ENCODE measurements at regions not wholly inside any gene's neighbourhood (a gene's known extent, or its start where the extent isn't known, plus 50 kb on each side); places are given as distances from the start of the nearest gene placed in this dataset.

DNA sequence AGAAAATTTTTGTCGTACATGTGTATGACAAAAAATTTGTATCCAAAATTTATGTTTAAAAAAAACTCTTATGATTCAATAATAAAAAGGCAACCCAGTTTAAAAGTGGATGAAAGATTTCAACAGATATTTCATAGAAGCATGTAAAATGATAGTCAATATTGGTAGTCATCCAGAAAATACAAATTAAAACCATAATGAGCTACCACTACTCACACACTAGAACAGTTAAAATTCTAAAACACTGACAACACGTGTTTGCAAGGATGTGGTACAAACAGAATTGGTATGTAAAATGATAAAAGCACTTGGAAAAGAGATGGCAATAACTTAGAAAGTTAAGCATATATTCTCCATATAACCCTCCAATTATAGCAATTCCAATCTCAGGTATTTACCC, 303.0 kb upstream of the NR2F2 start:
- DNase-seq (ENCODE audit: low read depth), result no peak

DNA sequence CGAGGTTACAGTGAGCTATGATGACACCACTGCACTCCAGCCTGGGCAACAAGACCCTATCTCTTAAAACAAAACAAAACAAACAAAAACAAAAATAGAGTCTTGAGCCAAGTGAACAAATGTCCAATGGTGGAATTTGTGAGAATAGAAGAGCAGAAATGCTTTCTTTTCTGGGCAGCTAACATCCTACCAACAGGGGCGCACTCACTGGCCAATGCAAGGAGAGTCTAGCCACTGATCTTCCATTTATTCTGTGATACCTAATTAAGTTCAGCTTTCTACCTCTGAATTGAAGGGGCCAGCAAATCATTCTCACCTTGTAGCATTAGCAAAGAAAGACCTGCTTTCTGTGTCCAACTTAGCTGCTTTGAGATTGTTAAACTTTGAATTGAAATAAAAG, 301.9 kb upstream of the NR2F2 start:
- no peak for DNase-seq (ENCODE audit: low read depth)

DNA sequence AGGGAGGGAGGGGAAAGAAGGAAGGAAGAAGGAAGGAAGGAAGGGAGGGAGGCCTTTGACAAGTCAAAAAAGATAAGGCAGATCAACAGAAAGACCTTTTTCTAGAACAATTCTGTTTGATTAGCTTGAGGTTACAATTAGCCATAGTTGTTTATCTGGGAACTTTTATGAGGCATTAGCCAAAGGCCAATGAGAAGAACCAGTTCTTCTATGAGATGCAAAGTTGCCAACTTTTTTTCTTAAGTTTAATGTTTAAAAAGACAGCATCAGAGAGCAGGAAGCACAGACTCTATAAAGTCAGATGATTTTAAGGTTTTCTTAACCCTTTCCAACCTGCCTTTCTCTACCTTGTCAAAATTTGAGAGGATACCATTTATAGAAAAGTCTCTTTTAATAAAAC, 301.3 kb upstream of the NR2F2 start:
- DNase-seq (ENCODE audit: low read depth), result no peak

DNA sequence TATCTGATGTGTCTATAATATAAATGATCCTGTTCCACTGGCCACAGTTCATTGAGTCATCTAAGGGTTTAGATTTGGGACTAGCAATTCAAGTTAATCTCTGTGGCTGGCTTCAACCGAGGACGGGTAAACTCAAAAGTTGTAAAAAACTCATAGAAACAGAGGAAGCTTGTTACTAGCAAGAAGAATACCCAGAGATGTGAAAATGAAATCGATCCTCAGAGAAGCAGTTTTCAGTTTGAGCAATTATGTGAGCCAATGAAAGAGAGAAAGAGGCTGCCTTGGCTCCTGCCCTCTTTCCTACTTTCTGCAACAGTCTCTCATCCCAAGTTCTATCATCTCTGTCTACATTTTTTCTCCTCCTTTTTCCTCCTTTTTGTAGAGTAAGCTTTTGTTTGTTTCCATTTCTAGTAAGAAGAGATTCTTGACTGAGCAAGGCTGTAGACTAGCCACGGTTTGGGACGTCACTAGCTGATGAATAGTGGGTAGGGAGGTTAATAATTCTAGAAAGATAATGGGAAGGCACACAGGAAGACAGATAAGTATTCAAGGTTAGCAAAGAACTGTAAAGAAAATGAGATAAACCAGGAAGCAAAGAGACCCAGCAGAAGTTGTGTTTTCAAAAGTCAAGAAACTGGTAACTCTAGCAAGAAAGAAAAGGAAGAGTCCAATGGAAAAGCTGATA, 298.9 kb upstream of the NR2F2 start:
- DNase-seq (ENCODE audit: low read depth), result no peak

DNA sequence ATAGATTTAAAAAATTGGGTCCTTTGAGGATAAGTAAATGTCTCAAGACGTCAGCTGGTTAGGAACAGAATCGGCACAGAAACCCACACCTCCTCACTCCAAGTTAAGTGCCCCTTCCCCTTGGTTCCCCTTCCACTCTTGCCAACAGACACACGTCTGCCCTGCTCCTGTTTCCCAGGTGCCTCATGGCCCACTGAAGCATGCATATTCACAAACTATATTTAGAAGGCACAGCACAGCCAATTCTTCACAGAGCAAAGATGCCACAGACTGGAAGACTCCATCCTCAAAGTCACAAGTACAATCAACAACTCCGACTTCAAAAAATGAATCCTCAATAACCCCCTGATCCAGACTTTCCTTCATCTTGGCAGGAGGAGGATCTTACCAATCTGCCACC, 295.4 kb upstream of the NR2F2 start:
- DNase-seq (ENCODE audit: low read depth), result no peak

DNA sequence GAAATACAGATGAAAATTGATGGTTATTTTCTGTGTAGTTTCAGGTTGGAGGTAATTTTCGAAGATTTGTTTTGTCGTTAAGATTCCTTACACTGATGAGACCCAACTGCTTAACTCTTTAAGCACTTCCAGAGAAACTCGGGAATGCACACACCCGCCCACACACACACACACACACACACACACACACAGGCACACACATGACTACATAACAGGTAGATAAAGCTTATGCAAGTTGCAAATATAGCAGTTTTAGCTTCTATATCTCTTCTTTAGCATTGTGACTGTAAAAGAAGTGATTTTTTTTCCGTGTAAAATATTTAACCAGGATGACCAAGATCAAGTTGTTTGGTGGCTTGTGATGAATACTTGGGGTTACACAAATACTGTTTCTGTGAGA, 294.9 kb upstream of the NR2F2 start:
- no peak for DNase-seq (ENCODE audit: low read depth)

DNA sequence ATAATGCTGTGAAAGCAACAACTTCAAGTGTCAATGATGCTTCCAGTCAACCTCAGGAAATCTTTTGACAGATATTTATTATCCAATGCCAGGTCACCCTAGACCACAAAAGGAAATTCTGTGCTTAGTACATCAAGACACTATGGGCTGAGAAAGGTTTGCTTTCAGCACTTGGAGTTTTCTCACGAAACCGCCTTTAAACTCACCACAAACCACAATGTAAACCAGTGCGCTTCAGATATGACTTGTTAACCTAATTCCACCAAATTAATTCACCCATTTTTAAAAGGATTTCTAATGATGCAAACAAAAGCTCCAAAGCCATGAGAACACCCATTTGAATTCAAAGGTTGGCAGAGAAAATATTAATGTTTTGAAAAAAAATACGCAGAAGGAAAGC, 292.9 kb upstream of the NR2F2 start:
- DNase-seq (ENCODE audit: low read depth), result no peak

DNA sequence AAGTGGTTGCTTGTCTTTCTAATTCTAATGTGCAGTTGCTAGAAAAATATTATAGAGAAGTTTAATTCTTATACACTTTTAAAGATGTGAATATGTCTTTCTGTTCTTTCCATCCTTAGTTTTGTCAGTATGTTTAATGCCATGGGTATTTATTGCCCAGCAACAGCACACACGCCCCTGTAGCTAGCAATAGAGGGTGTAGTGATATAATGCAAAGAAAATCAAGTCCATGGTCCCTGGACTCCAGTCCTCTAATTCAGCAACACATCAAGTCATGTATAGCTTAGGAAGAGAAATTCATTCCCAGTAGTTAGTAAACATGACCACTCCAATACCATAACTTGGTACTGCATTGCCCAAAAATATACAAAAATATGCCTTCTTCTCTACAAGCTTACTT, 292.4 kb upstream of the NR2F2 start:
- DNase-seq (ENCODE audit: low read depth), result no peak

DNA sequence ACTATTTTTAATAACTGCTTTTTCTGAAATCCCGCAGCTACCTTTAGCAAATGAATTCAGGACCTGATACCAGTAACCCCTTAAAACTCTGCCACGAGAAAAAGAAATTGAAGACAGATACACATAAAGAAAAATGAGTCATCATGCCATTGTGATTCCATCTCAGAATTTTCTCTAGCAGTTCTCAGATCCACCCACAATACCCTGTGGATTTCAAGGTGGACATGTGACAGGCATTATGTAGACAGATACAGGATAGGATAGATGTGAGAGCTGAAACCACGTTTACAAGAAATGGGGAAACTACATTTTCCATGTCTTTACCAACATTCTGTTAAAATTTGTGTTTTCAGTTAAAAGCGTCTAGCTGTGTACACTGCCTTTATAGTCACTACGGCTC, 291.9 kb upstream of the NR2F2 start:
- no peak for DNase-seq (ENCODE audit: low read depth)

DNA sequence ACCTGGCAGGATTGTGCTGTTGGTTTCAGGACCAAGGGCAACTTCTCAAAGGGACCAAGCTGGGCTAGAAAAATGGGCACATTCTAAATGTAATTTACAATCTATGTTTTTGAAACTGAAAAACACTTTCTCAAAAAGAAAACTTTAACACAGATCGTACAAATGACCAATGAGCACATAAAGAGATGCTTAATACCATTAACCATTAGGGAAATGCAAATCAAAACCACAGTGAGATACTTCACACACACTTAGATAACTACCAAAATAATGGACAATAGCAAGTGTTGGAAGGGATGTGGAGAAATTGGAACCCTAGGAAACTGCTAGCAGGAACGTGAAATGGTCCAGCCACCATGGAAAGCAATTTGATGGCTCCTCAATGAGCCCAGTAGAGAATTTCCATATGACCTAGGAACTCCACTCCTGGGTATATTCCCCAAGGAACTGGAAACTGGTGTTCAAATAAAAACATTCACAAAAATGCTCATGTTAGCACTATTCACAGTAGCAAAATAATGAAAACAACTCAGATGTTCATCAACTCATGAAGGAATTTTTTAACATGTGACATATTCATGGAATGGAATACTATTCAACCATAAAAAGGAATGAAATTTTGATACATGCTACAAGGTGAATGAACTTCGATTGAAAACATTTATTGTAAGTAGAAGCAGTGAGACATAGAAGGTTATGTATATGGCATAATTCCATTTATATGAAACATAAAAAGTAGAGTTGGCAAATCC, 288.3 kb upstream of the NR2F2 start:
- no peak for DNase-seq (ENCODE audit: low read depth)

DNA sequence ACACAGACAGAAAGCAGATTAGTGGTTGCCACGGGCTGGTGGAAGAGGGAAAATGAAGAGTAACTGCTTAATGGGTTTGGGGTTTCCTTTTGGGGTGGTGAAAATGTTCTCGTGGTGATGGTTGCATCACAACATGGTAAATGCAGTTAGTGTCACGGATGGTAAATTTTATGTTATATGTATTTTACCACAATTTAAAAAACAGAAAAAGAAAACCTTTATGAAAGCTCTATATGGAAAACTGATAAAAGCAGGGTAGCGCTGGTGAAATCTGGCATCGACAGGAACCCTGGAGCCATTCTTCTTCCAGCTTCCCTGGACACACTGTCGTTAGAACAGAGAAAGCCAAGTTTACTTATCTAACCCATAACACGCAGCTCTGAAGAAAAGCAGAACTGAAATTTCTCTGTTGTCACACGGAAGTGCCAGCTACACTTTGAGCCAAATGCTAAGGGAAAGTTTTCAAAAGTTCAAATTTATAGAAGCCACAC, 287.7 kb upstream of the NR2F2 start:
- DNase-seq (ENCODE audit: low read depth), result no peak

DNA sequence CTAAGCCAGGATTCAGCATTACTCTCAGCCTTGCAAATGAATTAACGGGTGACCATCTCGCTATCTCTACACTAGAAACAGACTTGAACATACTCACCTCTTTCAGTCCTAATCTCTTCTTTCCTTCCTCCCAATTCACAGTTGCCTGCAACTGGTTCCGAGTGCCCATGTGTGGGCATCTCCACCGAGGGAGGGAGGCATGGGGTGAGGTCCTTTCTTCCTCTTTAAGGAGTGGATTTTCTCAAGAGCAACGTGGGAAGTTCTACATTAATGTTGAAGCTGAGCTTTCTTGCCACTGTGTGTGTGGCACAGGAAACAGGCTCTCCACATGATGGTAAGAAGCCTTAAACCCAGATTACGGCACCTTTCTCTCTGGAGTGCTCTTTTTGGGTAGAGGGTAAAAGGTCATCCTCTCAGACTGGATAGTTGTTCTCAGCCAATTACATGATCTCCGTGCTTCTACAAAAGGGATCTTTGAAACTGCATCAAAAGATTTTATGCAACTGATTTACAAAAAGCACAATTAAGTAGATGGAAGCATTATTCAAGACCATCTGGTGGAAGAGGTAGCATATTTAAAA, 286.8 kb upstream of the NR2F2 start:
- no peak for DNase-seq (ENCODE audit: low read depth)

DNA sequence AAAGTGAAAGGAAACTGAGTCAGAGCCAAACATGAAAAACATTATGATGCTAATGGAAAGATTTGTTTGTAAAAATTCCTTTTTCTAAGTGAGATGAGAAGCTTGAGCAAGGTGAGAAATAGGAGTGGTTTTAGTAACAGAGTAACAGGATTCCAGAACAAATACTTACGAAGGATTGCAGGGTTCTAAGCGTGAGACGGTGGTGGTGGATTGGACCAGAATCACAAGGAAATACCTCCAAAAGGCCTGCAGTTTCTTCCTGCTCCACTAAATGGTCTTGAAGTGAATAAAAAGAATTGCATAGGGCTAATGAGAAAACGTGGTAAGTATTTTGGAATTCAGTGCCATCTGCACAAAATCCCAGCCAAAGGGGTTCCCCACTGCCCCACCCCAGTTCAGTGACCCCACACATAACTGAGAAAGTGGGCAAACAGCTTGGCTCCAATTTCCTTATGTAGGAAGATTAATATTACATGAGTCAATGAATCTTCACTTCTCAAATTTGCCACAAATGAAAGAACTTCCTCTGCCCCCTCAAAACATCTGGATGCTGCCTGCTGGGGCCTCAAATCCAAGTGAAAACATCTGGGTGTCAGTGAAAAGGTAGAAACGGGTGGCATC, 283.8 kb upstream of the NR2F2 start:
- no peak for DNase-seq (ENCODE audit: low read depth)

DNA sequence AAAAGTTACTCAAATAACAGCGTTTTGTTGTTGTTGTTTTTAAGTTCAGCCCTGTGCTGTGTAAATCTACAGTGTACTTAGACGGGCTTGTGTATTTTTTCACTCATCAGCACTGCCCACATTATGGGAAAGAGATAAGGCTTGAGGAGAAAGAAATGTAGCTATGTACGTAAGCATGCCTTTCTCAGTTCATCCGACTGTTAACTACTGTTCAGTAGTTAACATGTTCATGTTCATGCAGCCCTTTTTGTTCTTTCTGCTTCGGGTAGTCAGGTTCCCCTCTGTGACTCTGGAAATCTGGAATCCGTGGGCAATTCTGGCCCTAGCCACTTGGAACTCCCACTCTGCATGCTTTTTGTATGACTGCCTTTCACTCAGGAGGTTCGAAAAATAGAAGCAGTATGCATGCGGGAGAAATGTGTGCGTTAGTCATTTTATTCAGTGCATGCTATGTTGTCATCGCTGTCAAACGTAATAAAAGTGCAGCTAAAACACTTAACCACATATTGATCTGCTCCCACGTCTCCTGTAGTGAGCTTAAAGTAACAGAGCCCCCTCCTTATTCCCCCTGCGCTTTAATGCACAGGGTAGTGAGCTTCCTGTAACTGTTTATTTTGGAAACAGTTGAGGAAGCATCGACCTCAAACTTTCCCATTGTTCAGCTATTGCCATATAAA, 283.1 kb upstream of the NR2F2 start:
- DNase-seq (ENCODE audit: low read depth), result no peak

DNA sequence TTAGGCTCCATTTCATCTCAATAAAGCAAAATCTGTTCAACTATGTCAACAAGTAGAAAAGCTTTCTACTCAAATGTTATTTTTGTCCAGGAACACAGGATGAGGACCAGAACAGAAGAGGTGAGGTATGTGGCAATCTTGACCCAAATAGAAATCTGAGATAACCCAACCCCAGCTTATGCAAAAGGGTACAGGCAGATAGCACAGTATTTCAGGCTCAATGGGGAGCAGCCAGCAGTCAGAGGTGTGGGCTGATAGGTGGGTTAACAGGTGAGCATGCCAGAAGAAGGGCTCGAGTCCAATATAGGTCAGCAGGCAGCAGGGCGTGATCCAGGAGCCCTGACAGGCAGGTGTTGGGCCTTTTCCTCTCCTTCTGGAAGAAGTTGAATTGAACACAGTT, 281.2 kb upstream of the NR2F2 start:
- no peak for DNase-seq (ENCODE audit: low read depth)

DNA sequence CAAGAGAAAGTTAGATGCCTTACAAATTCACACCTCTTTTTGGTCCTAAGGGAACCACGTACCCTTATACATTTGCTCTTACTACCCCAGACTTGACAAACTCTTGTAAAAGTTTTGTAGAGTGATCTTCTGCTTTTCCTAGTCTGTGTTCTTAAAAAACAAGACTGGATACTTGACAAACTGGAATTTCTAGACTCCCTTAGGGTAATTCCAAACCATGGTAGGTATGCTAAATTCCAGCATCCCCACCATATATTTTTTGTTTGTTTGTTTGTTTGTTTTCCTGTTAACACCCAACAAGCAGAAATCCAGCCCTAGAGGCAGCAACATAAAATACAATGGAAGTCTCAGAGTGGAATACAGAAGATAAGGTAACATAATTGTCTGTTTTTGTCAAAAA, 280.7 kb upstream of the NR2F2 start:
- no peak for DNase-seq (ENCODE audit: low read depth)

DNA sequence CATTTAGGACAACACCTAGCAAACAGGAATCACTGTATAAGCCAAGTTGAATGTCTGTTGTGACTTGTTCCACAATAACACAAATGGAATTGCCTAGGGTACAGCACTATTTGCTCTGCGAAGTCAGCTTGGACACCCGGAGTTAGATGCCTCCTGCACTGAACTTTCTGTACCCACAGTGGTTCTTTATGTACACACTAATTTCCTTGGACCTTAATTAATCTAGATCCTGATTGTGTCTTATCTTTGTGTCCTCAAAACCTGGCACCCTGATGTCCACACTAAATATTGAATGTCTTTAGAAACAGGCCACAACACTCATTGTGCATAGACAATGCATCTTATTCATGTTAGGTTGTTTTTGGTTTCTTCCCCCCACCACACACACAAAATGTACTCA, 278.9 kb upstream of the NR2F2 start:
- DNase-seq (ENCODE audit: low read depth), result no peak

DNA sequence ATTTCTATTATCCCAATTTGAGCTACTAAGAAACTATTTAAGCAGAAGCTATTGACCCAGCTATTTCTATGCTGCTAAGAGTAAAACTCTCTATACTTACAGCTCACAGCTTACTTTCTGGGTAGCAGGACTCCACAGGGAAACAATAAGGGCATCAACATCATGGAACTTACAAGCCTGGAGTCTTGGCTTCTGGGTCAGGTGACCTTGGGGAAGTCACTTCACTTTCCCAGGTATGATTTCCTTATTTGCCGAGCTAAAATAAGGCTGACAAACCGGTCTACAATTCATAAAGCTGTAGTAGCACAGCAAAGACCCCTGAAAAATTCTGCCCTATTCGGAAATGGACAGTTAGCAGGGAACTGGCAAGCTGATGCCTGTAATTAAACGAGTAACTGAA, 278.3 kb upstream of the NR2F2 start:
- DNase-seq (ENCODE audit: low read depth), result no peak

DNA sequence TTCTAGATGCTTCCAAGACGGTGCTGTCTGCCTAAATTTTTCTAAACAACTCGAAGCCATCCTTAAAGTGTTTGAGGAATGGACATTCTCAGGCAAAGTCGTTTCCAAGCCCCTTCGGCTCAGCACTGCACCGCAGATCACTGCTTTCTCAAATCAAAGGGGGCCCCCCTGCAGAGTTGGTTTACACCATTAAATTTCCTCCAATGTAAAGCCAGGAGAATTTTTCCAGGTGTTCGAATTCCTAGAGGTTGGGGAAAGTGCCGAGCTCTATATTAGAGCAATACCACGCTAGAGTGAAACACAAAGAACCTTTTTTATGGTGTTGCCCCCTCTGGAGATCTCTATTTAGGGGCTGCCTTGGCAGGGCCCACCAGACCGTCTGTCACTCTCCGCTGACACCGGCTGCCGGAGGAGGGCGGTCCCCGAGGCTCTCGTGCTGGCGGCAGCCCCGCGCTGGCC, 277.9 kb upstream of the NR2F2 start:
- no peak for DNase-seq (ENCODE audit: low read depth)

DNA sequence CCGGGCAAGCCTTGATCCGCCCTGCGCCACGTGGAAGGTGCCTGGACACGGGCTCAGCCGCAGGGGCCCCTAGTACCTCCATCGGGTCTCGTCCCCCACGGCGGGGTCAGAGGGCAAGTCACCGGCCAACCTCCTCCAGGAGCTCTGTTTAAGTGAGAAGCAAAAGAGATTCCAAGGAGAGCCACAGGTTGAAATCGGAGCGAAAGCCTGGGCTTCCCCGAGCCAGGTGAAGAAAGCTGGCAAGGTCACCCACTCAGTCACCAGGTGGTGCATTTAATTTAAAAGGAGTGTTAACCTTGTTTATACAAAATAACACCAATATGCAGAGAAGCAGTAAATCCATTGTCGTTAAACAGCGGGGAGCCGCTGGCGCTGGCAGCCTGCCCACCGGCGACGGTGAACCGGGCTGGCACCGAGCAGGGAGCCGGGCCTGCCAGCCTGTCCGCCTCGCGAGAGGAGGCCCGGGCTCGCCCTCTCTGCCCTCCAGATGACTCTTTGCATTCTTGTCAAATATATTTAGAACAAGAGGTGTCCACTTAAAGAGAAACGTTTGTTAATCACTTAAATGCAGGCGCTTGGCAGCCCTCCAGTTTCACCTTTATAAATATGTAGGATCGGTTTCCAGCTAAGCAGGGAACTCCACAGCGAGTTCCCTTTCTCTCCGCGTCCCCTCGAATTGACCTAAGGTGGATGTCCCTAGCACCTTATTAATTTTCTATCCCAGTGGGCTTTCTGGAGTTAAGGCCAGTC, 277.3 kb upstream of the NR2F2 start:
- no peak for DNase-seq (ENCODE audit: low read depth)

DNA sequence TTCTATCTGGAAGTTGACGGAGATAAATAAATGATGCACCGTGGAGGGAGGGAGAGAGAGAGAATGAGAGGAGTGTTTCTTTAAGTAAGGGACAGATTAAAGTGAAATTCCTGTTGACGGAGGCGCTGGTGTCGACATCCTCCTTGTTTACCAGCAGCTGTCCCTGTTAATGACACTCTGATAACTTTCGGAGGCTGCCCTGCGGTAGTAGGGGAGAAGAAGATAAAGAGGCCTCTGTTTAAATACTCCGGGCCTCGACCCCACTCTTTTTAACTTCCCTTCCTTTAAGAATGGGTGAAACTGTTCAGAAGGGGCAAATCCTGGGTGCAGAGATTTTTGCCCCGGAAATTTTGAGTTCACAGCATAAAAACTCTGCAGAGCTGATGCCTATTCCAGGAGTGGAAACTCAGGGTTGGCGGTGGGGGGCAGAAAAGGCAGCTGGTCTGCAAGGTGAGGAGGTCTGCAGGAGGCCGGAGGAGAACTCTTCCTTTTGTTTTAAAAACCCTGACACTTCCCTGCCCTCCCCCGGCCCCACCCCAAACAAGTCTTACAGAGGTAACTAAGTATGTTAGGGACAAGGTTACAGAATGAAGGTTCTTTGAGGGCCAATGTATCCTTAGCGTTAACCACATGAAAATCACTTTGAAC, 276.6 kb upstream of the NR2F2 start:
- no peak for DNase-seq (ENCODE audit: low read depth)
